DND-41 (cell line): ENCODE measurements at regions not wholly inside any gene's neighbourhood (a gene's known extent, or its start where the extent isn't known, plus 50 kb on each side); places are given as distances from the start of the nearest gene placed in this dataset.

ENCODE experiments used
- ATAC-seq: fragments of 200-7000 bp; cut with Tn5 transposase; 3 replicates; pipeline ENCODE4 v1.9.1; 2021; ENCODE audit warnings: low read depth; ENCODE audit not compliant: insufficient read depth
- DNase-seq: peaks from one replicate; pipeline ENCODE4 v3.0.0-alpha.2; 2020
- H2AFZ ChIP-seq: 2 replicates; pipeline ENCODE4 v1.6.0; 2012; ENCODE audit warnings: low read depth, low read length
- H3K27ac ChIP-seq: 2 replicates; pipeline ENCODE4 v1.5.1; 2012; ENCODE audit warnings: low read length, inconsistent platforms
- H3K27me3 ChIP-seq: fragments of 200-600 bp; sonication (generic); 2 replicates; pipeline ENCODE4 v1.6.0; 2012; ENCODE audit warnings: low read length, mild to moderate bottlenecking, inconsistent platforms; ENCODE audit not compliant: insufficient read depth, poor library complexity
- H3K36me3 ChIP-seq: 2 replicates; pipeline ENCODE4 v1.5.1; 2012; ENCODE audit warnings: low read length, inconsistent platforms; ENCODE audit not compliant: insufficient read depth
- H3K4me1 ChIP-seq: 2 replicates; pipeline ENCODE4 v1.5.1; 2012; ENCODE audit warnings: mild to moderate bottlenecking, low read length; ENCODE audit not compliant: insufficient read depth
- H3K4me2 ChIP-seq: 2 replicates; pipeline ENCODE4 v1.6.0; 2012; ENCODE audit warnings: mild to moderate bottlenecking, moderate library complexity, low read length, inconsistent platforms; ENCODE audit not compliant: insufficient read depth
- H3K4me3 ChIP-seq, 2 experiments: fragments of 200-600 bp in 1 of 2; shearing (Covaris generic) in 1 of 2; 2 replicates each; pipeline ENCODE4 v1.5.1; 2012 to 2016; ENCODE audit warnings: inconsistent platforms in 2 of 2, low read length in 2 of 2, mild to moderate bottlenecking in 2 of 2, low read depth in 1 of 2, moderate library complexity in 1 of 2
- H3K79me2 ChIP-seq: 2 replicates; pipeline ENCODE4 v1.6.0; 2012; ENCODE audit warnings: low read length, inconsistent platforms; ENCODE audit not compliant: insufficient read depth
- H3K9ac ChIP-seq: 2 replicates; pipeline ENCODE4 v1.6.0; 2012; ENCODE audit warnings: low read depth, mild to moderate bottlenecking, inconsistent platforms, low read length, moderate library complexity
- H3K9me3 ChIP-seq: 2 replicates; pipeline ENCODE4 v1.5.1; 2012; ENCODE audit warnings: low read length, moderate library complexity, mild to moderate bottlenecking, inconsistent platforms; ENCODE audit not compliant: insufficient read depth, severe bottlenecking
- H4K20me1 ChIP-seq: 2 replicates; pipeline ENCODE4 v1.6.0; 2012; ENCODE audit warnings: low read length; ENCODE audit not compliant: insufficient read depth
- CTCF ChIP-seq: IDR thresholded peaks from 2 replicates; pipeline ENCODE4 v1.5.1; 2012; ENCODE audit warnings: borderline replicate concordance, low read length, moderate library complexity, mild to moderate bottlenecking; ENCODE audit not compliant: poor library complexity, severe bottlenecking; ENCODE audit errors: extremely low read depth
- EZH2 ChIP-seq: IDR thresholded peaks from 3 replicates; pipeline ENCODE4 v1.6.1; 2012; ENCODE audit warnings: borderline replicate concordance, low read depth, mild to moderate bottlenecking, moderate library complexity, low read length, inconsistent platforms; ENCODE audit not compliant: severe bottlenecking

- H3K36me3 ChIP-seq: no peaks in the 10 kb centered on the region
- no peak for ATAC-seq
- TF ChIP-seq EZH2 (no peak), CTCF (no peak)
- no peak overlapping the region for H3K9ac ChIP-seq
- no peak overlapping the region for H3K4me3 ChIP-seq
- no peak overlapping the region for H3K27ac ChIP-seq
- no peaks in the 10 kb centered on the region for H3K4me1 ChIP-seq
- H3K4me2 ChIP-seq: no peak overlapping the region
- no peaks in the 10 kb centered on the region for H3K79me2 ChIP-seq
- H2AFZ ChIP-seq: no peak overlapping the region
- H4K20me1 ChIP-seq: peaks cover 6% of the 10 kb centered on the region
- no peaks in the 10 kb centered on the region for H3K9me3 ChIP-seq
- DNase-seq: no peak
- peaks cover 16% of the 10 kb centered on the region for H3K27me3 ChIP-seq
Observed at GRCh38 chr5:176725521-176726280, 78.4 kb downstream of the TSPAN17 start.

GRCh38 chr5:176726746-176727527 lies 79.7 kb downstream of the TSPAN17 start:
- ATAC-seq (no peak), DNase-seq (no peak)
- Histone ChIP-seq H3K27me3 (peaks cover 16% of the 10 kb centered on the region), H3K79me2 (no peaks in the 10 kb centered on the region), H3K9me3 (no peaks in the 10 kb centered on the region), H3K36me3 (no peaks in the 10 kb centered on the region), H3K4me3 (no peak overlapping the region), H3K4me1 (no peaks in the 10 kb centered on the region), H2AFZ (no peak overlapping the region), H3K27ac (no peak overlapping the region), H3K4me2 (no peak overlapping the region), H3K9ac (no peak overlapping the region), H4K20me1 (peaks cover 6% of the 10 kb centered on the region)
- TF ChIP-seq CTCF (no peak), EZH2 (no peak)

- Histone ChIP-seq H3K27ac (no peak overlapping the region), H3K4me2 (no peak overlapping the region), H4K20me1 (peaks cover 6% of the 10 kb centered on the region), H2AFZ (no peak overlapping the region), H3K9ac (no peak overlapping the region), H3K4me3 (no peak overlapping the region), H3K36me3 (no peaks in the 10 kb centered on the region), H3K79me2 (no peaks in the 10 kb centered on the region), H3K4me1 (no peaks in the 10 kb centered on the region), H3K27me3 (peaks cover 16% of the 10 kb centered on the region), H3K9me3 (no peaks in the 10 kb centered on the region)
- TF ChIP-seq EZH2 (no peak), CTCF (no peak)
- DNase-seq (no peak), ATAC-seq (no peak)
Observed at GRCh38 chr5:176727528-176727900, 80.2 kb downstream of the TSPAN17 start.
